Ramos (cell line): ENCODE measurements at regions not wholly inside any gene's neighbourhood (a gene's known extent, or its start where the extent isn't known, plus 50 kb on each side); places are given as distances from the start of the nearest gene placed in this dataset.

Source experiments
- in situ Hi-C: fragments of 300-500 bp; cut with MboI; formaldehyde crosslinking; loops from one replicate; pipeline ENCODE4 v1.14.3; 2022; ENCODE audit warnings: low sequenced_read_pairs; ENCODE audit not compliant: unreplicated experiment

GRCh38 chr4:17309567-17310268 lies 202.2 kb downstream of the QDPR start:
- in situ Hi-C loops: no loop called here

- in situ Hi-C loops: no loop called here
Observed at GRCh38 chr4:17301869-17302268, 210.0 kb downstream of the QDPR start.

GRCh38 chr4:17301266-17301665 lies 210.6 kb downstream of the QDPR start:
- in situ Hi-C loops: no loop called here

GRCh38 chr4:17296921-17297890 lies 214.7 kb downstream of the QDPR start:
- in situ Hi-C loops: no loop called here

- in situ Hi-C loops: no loop called here
Observed at GRCh38 chr4:17293901-17294300, 218.0 kb downstream of the QDPR start.

GRCh38 chr4:17288151-17288550 lies 223.7 kb downstream of the QDPR start:
- in situ Hi-C loops: no loop called here

GRCh38 chr4:17286752-17287460 lies 225.0 kb downstream of the QDPR start:
- in situ Hi-C loops: no loop called here

GRCh38 chr4:17285747-17286146 lies 226.1 kb downstream of the QDPR start:
- in situ Hi-C loops: no loop called here

GRCh38 chr4:17284323-17285175 lies 227.3 kb downstream of the QDPR start:
- in situ Hi-C loops: no loop called here

- in situ Hi-C loops: no loop called here
Observed at GRCh38 chr4:17283832-17284231, 228.1 kb downstream of the QDPR start.

- in situ Hi-C loops: no loop called here
Observed at GRCh38 chr4:17283251-17283650, 228.6 kb downstream of the QDPR start.

- in situ Hi-C loops: no loop called here
Observed at GRCh38 chr4:17280261-17281018, 231.4 kb downstream of the QDPR start.

GRCh38 chr4:17276776-17277175 lies 235.1 kb downstream of the QDPR start:
- in situ Hi-C loops: no loop called here

- in situ Hi-C loops: no loop called here
Observed at GRCh38 chr4:17275836-17276235, 236.1 kb downstream of the QDPR start.

GRCh38 chr4:17273047-17273446 lies 238.8 kb downstream of the QDPR start:
- in situ Hi-C loops: no loop called here

- in situ Hi-C loops: no loop called here
Observed at GRCh38 chr4:17272154-17272553, 239.7 kb downstream of the QDPR start.

GRCh38 chr4:17265653-17266052 lies 246.2 kb downstream of the QDPR start:
- in situ Hi-C loops: no loop called here

GRCh38 chr4:17265139-17265538 lies 246.8 kb downstream of the QDPR start:
- in situ Hi-C loops: no loop called here
